H9 (cell line): ENCODE measurements at regions not wholly inside any gene's neighbourhood (a gene's known extent, or its start where the extent isn't known, plus 50 kb on each side); places are given as distances from the start of the nearest gene placed in this dataset.
A peak's percentile ranks its signal among the peaks of the same experiment; 100 is the strongest.

Experiments
- DNase-seq: peaks from one replicate; pipeline ENCODE4 v3.0.0-alpha.2; 2017
- H2AFZ ChIP-seq: one replicate; pipeline ENCODE4 v1.6.1; 2013; ENCODE audit warnings: mild to moderate bottlenecking, low read length, control low read depth, moderate library complexity
- H2AK5ac ChIP-seq: 2 replicates; pipeline ENCODE4 v1.6.1; 2013; ENCODE audit warnings: low read length, control low read depth, mixed read lengths; ENCODE audit not compliant: insufficient read length
- H2BK120ac ChIP-seq: one replicate; pipeline ENCODE4 v1.6.1; 2013; ENCODE audit warnings: low read depth, mild to moderate bottlenecking, low read length, control low read depth, inconsistent platforms; ENCODE audit not compliant: poor library complexity, severe bottlenecking
- H2BK12ac ChIP-seq: 2 replicates; pipeline ENCODE4 v1.6.1; 2013; ENCODE audit warnings: low read length, control low read depth, mixed read lengths, low read depth; ENCODE audit not compliant: insufficient read length
- H2BK15ac ChIP-seq: 2 replicates; pipeline ENCODE4 v1.6.1; 2013; ENCODE audit warnings: low read depth, low read length, control low read depth
- H2BK20ac ChIP-seq: one replicate; pipeline ENCODE4 v1.6.1; 2013; ENCODE audit warnings: low read depth, mild to moderate bottlenecking, low read length, control low read depth, inconsistent platforms; ENCODE audit not compliant: poor library complexity, severe bottlenecking
- H2BK5ac ChIP-seq: 2 replicates; pipeline ENCODE4 v1.6.1; 2013; ENCODE audit warnings: low read length, control low read depth, mixed read lengths; ENCODE audit not compliant: insufficient read length
- H3K14ac ChIP-seq: 2 replicates; pipeline ENCODE4 v1.6.1; 2013; ENCODE audit warnings: low read length, control low read depth; ENCODE audit not compliant: insufficient read depth
- H3K18ac ChIP-seq: 2 replicates; pipeline ENCODE4 v1.6.1; 2013; ENCODE audit warnings: low read depth, mild to moderate bottlenecking, mixed read lengths, low read length, control low read depth; ENCODE audit not compliant: insufficient read length
- H3K23ac ChIP-seq: 2 replicates; pipeline ENCODE4 v1.6.1; 2013; ENCODE audit warnings: low read length, control low read depth, mixed read lengths, low read depth; ENCODE audit not compliant: insufficient read length
- H3K23me2 ChIP-seq: 2 replicates; pipeline ENCODE4 v1.6.1; 2013; ENCODE audit warnings: low read depth, mild to moderate bottlenecking, mixed read lengths, low read length, control low read depth; ENCODE audit not compliant: insufficient read length, poor library complexity, severe bottlenecking
- H3K27ac ChIP-seq: 2 replicates; pipeline ENCODE4 v1.5.1; 2013; ENCODE audit warnings: low read length, control low read depth, mixed read lengths, low read depth; ENCODE audit not compliant: insufficient read length
- H3K27me3 ChIP-seq: 2 replicates; pipeline ENCODE4 v1.6.1; 2013; ENCODE audit warnings: low read length, control low read depth, inconsistent platforms; ENCODE audit not compliant: insufficient read depth
- H3K4ac ChIP-seq: 2 replicates; pipeline ENCODE4 v1.6.1; 2013; ENCODE audit warnings: low read depth, mild to moderate bottlenecking, control low read depth, inconsistent platforms, low read length, moderate library complexity
- H3K4me1 ChIP-seq: 2 replicates; pipeline ENCODE4 v1.6.1; 2013; ENCODE audit warnings: low read length, control low read depth, inconsistent platforms; ENCODE audit not compliant: insufficient read depth
- H3K4me2 ChIP-seq: 2 replicates; pipeline ENCODE4 v1.6.1; 2013; ENCODE audit warnings: low read length, control low read depth, mixed read lengths; ENCODE audit not compliant: insufficient read length, insufficient read depth
- H3K56ac ChIP-seq: 2 replicates; pipeline ENCODE4 v1.6.1; 2013; ENCODE audit warnings: low read depth, mild to moderate bottlenecking, mixed read lengths, low read length, control low read depth; ENCODE audit not compliant: insufficient read length
- H3K79me1 ChIP-seq: 2 replicates; pipeline ENCODE4 v1.6.1; 2013; ENCODE audit warnings: low read depth, mild to moderate bottlenecking, moderate library complexity, low read length, control low read depth, inconsistent platforms; ENCODE audit not compliant: insufficient read depth, poor library complexity, severe bottlenecking
- H3K79me2 ChIP-seq: 2 replicates; pipeline ENCODE4 v1.6.1; 2013; ENCODE audit warnings: low read length, control low read depth, inconsistent platforms; ENCODE audit not compliant: insufficient read depth
- H3K9ac ChIP-seq: 2 replicates; pipeline ENCODE4 v1.6.1; 2013; ENCODE audit warnings: low read length, control low read depth, mixed read lengths; ENCODE audit not compliant: insufficient read length; ENCODE audit errors: extremely low read depth
- H3K9me3 ChIP-seq: one replicate; pipeline ENCODE4 v1.6.1; 2013; ENCODE audit warnings: low read depth, low read length, inconsistent platforms; ENCODE audit not compliant: control insufficient read depth
- H3T11ph ChIP-seq: one replicate; pipeline ENCODE4 v1.6.1; 2013; ENCODE audit warnings: mild to moderate bottlenecking, low read length, control low read depth, inconsistent platforms
- H4K20me1 ChIP-seq: one replicate; pipeline ENCODE4 v1.6.1; 2013; ENCODE audit not compliant: control insufficient read depth, insufficient read length, insufficient read depth
- H4K5ac ChIP-seq: 2 replicates; pipeline ENCODE4 v1.6.1; 2013; ENCODE audit warnings: low read depth, mild to moderate bottlenecking, mixed read lengths, low read length, control low read depth; ENCODE audit not compliant: insufficient read length
- H4K8ac ChIP-seq: replicated peaks from 2 replicates; pipeline ENCODE4 v1.6.1; 2013; ENCODE audit warnings: low read length, control low read depth, mixed read lengths, low read depth; ENCODE audit not compliant: insufficient read length
- H4K91ac ChIP-seq: 2 replicates; pipeline ENCODE4 v1.6.1; 2013; ENCODE audit warnings: low read depth, mild to moderate bottlenecking, moderate library complexity, mixed read lengths, low read length, control low read depth; ENCODE audit not compliant: insufficient read length
- H3K27ac Mint-ChIP-seq, 3 experiments: 2 replicates in 2 of 3; 3 replicates in 1 of 3; pipeline ENCODE4 v1.8.0; 2020 to 2021; ENCODE audit warnings: mixed read lengths in 3 of 3, mild to moderate bottlenecking in 1 of 3, moderate library complexity in 1 of 3
- H3K27me3 Mint-ChIP-seq: 2 replicates; pipeline ENCODE4 v1.8.0; 2021; ENCODE audit warnings: low read depth, mild to moderate bottlenecking, moderate library complexity, mixed read lengths
- H3K36me3 Mint-ChIP-seq, 3 experiments: 2 replicates in 2 of 3; 3 replicates in 1 of 3; pipeline ENCODE4 v1.8.0; 2020 to 2021; ENCODE audit warnings: low read depth in 3 of 3, mixed read lengths in 3 of 3; ENCODE audit not compliant: insufficient read depth in 1 of 3
- H3K4me1 Mint-ChIP-seq, 2 experiments: 2 replicates each; pipeline ENCODE4 v1.8.0; 2020; ENCODE audit warnings: mixed read lengths in 2 of 2
- H3K4me3 Mint-ChIP-seq, 2 experiments: 2 replicates in 1 of 2; 3 replicates in 1 of 2; pipeline ENCODE4 v1.8.0; 2020 to 2021; ENCODE audit warnings: mild to moderate bottlenecking in 2 of 2, mixed read lengths in 2 of 2, moderate library complexity in 1 of 2
- H3K9me3 Mint-ChIP-seq, 2 experiments: 2 replicates in 1 of 2; 3 replicates in 1 of 2; pipeline ENCODE4 v1.8.0; 2020; ENCODE audit warnings: mild to moderate bottlenecking in 2 of 2, mixed read lengths in 2 of 2, moderate library complexity in 1 of 2
- WGBS: extraction: QIAGEN DNeasy Blood & Tissue Kit; methylation state at CpG from one replicate; pipeline ENCODE4 v1.1.7; 2013; ENCODE audit warnings: missing lambda C conversion rate, low lambda C conversion rate, mixed read lengths; ENCODE audit not compliant: insufficient read length; ENCODE audit errors: extremely low coverage; 5-methylcytosine and 5-hydroxymethylcytosine counted together
- TF ChIP-seq, protein P1 (sequence below): fragments of 200-600 bp; sonication (generic); conservative IDR thresholded peaks from 3 replicates; pipeline ENCODE4 v1.8.0; 2021; ENCODE audit warnings: antibody characterized with exemption, mild to moderate bottlenecking

DNA sequence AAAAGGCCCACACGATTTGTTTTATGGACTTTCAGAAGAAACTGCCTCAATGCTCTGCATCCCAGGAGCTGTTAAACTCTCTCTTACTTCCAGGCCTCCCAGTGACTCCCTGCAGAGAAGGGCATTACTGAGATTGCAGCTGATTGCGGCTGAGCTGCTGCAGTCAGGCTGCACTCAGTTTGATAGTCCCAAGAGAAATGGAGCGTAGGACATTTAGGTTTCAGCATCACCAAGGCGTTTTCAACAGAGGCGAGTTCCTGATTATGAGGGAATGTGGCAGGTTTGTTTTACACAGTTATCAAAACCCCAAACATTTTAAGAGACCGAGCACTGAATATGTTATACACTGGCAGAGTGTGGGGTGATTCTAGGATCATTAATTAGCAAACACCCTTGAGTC is 145.6 kb downstream of the TBX18 start:
- Histone ChIP-seq H2BK15ac (no peak overlapping the region), H4K91ac (no peak overlapping the region), H3K27ac (no peak overlapping the region), H3K9ac (no peak overlapping the region), H3K9me3 (no peaks in the 10 kb centered on the region), H2AK5ac (no peak overlapping the region), H3K4ac (no peak overlapping the region), H3T11ph (no peak overlapping the region), H2BK5ac (no peak overlapping the region), H3K14ac (no peak overlapping the region), H3K18ac (no peak overlapping the region), H3K4me2 (no peak overlapping the region), H2AFZ (no peak overlapping the region), H3K4me1 (no peaks in the 10 kb centered on the region), H3K79me2 (no peaks in the 10 kb centered on the region), H4K20me1 (no peaks in the 10 kb centered on the region), H2BK120ac (no peak overlapping the region), H2BK12ac (no peak overlapping the region), H3K56ac (no peak overlapping the region), H3K23ac (no peak overlapping the region), H3K27me3 (no peaks in the 10 kb centered on the region), H3K79me1 (no peaks in the 10 kb centered on the region), H4K8ac (no peak overlapping the region), H2BK20ac (no peak overlapping the region), H4K5ac (no peak overlapping the region), H3K23me2 (no peaks in the 10 kb centered on the region)
- no peak overlapping the region for H3K4me3 Mint-ChIP-seq
- H3K9me3 Mint-ChIP-seq: peaks cover 0 to 6% of the 10 kb centered on the region in 2 experiments; a peak in 2 of 5 replicates
- peak; percentile 53 for DNase-seq
- no CpG with 5 or more reads among the region's 6 CpGs for WGBS
- TF ChIP-seq, protein P1, sequence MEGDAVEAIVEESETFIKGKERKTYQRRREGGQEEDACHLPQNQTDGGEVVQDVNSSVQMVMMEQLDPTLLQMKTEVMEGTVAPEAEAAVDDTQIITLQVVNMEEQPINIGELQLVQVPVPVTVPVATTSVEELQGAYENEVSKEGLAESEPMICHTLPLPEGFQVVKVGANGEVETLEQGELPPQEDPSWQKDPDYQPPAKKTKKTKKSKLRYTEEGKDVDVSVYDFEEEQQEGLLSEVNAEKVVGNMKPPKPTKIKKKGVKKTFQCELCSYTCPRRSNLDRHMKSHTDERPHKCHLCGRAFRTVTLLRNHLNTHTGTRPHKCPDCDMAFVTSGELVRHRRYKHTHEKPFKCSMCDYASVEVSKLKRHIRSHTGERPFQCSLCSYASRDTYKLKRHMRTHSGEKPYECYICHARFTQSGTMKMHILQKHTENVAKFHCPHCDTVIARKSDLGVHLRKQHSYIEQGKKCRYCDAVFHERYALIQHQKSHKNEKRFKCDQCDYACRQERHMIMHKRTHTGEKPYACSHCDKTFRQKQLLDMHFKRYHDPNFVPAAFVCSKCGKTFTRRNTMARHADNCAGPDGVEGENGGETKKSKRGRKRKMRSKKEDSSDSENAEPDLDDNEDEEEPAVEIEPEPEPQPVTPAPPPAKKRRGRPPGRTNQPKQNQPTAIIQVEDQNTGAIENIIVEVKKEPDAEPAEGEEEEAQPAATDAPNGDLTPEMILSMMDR: no peak
- H3K4me1 Mint-ChIP-seq: peaks cover 9 to 12% of the 10 kb centered on the region in 2 experiments
- H3K27ac Mint-ChIP-seq: peak overlapping the region in 1 of 3 experiments; percentile 32; a peak in 1 of 7 replicates
- no peaks in the 10 kb centered on the region for H3K27me3 Mint-ChIP-seq
- H3K36me3 Mint-ChIP-seq: no peaks in the 10 kb centered on the region; a peak in 1 of 7 replicates
